Adrenal gland (tissue), 5 donors: ENCODE measurements at regions not wholly inside any gene's neighbourhood (a gene's known extent, or its start where the extent isn't known, plus 50 kb on each side); places are given as distances from the start of the nearest gene placed in this dataset.
"Not testable (repeated sequence)": the region's sequence is repeated elsewhere in the genome, so short reads cannot be mapped to it uniquely, and the experiment has no call there.

ENCODE experiments used
- POLR2A ChIP-seq, 2 donors: fragments of 450-650 bp; IDR thresholded peaks; one replicate each; pipeline ENCODE4 v1.6.1; 2017; ENCODE audit warnings: antibody characterized with exemption in 2 of 2, mild to moderate bottlenecking in 2 of 2, moderate library complexity in 1 of 2
- TF ChIP-seq, protein P1 (sequence below), 6 experiments: fragments of 450-650 bp in 4 of 6; fragments of 200-600 bp in 2 of 6; sonication (generic) in 1 of 6; IDR thresholded peaks; 1 replicate in 5 of 6; 2 replicates in 1 of 6; pipeline versions ENCODE4 v1.5.1 to v1.8.0; 2016 to 2021; ENCODE audit warnings: antibody characterized with exemption in 6 of 6, mild to moderate bottlenecking in 2 of 6, moderate library complexity in 1 of 6
- donor health status: DM: no; HTN: no; CAD: no.

DNA sequence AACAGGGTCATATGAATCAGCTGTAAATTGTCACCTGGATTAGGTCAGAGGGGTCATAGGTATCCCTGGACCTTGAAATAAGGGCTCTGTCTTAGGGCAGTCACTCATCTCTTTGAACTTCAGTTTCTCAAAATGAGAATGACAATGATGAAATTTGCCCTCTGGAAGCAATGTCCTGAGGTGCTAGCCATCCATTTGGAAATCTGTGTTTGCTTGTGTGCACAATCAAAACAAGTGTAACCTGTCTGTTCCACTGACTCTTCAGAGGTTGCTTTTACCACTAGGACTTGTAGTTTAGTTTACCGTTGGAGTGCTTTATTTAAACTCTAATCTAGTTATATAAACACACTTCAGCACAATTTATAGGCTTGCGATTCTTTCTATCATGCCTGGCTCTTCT lies 297.3 kb downstream of the CCDC74A start:
- TF ChIP-seq, protein P1, sequence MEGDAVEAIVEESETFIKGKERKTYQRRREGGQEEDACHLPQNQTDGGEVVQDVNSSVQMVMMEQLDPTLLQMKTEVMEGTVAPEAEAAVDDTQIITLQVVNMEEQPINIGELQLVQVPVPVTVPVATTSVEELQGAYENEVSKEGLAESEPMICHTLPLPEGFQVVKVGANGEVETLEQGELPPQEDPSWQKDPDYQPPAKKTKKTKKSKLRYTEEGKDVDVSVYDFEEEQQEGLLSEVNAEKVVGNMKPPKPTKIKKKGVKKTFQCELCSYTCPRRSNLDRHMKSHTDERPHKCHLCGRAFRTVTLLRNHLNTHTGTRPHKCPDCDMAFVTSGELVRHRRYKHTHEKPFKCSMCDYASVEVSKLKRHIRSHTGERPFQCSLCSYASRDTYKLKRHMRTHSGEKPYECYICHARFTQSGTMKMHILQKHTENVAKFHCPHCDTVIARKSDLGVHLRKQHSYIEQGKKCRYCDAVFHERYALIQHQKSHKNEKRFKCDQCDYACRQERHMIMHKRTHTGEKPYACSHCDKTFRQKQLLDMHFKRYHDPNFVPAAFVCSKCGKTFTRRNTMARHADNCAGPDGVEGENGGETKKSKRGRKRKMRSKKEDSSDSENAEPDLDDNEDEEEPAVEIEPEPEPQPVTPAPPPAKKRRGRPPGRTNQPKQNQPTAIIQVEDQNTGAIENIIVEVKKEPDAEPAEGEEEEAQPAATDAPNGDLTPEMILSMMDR (IDR thresholded peaks at IDR 0.05) = not testable (repeated sequence)
- not testable (repeated sequence) for TF ChIP-seq POLR2A (IDR thresholded peaks at IDR 0.05)
